ENCODE measurements at regions not wholly inside any gene's neighbourhood (a gene's known extent, or its start where the extent isn't known, plus 50 kb on each side); places are given as distances from the start of the nearest gene placed in this dataset.

DNA sequence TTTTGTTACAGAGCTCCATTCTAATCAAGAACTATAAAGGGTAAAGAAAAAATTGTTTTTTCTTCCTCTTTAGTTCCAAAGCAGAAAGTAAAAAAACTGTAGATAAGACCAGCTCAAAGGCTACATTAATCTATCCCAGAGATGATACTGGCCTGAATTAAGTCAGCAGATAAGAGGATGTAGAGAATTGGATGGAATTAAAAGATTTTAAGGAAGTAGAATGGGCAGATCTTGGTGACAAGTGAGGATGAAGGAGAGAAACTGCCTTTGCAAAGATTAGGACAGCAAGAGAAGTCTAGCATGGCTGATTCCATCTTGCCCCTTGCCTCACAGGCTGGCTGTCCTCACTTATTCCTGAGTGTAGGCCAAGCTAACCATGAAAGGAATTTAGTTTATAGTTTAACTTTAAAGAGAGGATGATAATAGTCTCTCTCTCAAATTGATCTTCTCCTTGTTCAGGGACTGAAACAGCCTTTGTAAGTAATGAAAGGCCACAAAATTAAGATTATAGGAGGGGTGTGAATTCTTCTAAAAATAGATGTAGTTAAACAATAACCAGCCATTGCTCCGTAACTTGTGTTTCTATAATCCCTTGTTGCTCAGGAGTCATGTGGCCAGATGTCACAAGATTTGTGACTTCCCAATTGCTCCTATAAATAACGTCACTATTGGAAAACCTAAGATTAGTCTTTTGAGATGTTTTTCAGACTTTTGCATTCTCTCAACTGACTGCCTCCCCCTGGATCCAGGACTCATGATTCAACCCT is 265.0 kb upstream of the USP24 start:
- no peak overlapping the region for H3K27ac ChIP-seq
- POLR2A ChIA-PET (ENCODE audit: unreplicated experiment) = no interaction called here
- H3K27me3 ChIP-seq (ENCODE audit: insufficient read depth, low read depth) = no peaks in the 10 kb centered on the region
- no peaks in the 10 kb centered on the region for H3K4me1 ChIP-seq (replicated peaks; ENCODE audit: insufficient read depth)
- no peaks in the 10 kb centered on the region for H4K20me1 ChIP-seq (ENCODE audit: insufficient read depth)
- intact Hi-C loops (cut with micrococcal nuclease; ENCODE audit: unreplicated experiment) = loop anchor here (10.0 kb wide), 1 partner anchor 195 kb away; no protein-coding TSS in a partner anchor
- CTCF ChIA-PET = no interaction called here
- no peak for DNase-seq
- H3K36me3 ChIP-seq (ENCODE audit: low read depth) = no peaks in the 10 kb centered on the region
- BruUV-seq (replicated peaks) = no TSS peak
- no peak overlapping the region for H3K4me2 ChIP-seq
- TF ChIP-seq, protein P1, sequence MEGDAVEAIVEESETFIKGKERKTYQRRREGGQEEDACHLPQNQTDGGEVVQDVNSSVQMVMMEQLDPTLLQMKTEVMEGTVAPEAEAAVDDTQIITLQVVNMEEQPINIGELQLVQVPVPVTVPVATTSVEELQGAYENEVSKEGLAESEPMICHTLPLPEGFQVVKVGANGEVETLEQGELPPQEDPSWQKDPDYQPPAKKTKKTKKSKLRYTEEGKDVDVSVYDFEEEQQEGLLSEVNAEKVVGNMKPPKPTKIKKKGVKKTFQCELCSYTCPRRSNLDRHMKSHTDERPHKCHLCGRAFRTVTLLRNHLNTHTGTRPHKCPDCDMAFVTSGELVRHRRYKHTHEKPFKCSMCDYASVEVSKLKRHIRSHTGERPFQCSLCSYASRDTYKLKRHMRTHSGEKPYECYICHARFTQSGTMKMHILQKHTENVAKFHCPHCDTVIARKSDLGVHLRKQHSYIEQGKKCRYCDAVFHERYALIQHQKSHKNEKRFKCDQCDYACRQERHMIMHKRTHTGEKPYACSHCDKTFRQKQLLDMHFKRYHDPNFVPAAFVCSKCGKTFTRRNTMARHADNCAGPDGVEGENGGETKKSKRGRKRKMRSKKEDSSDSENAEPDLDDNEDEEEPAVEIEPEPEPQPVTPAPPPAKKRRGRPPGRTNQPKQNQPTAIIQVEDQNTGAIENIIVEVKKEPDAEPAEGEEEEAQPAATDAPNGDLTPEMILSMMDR (conservative IDR thresholded peaks at IDR 0.05) = no peak
- TF ChIP-seq EZH2 (IDR thresholded peaks at IDR 0.05; ENCODE audit: low read depth) = no peak
- no peaks in the 10 kb centered on the region for H3F3A ChIP-seq (ENCODE audit: insufficient read depth, low read depth)
- H3K9me2 ChIP-seq (ENCODE audit: insufficient read depth) = no peaks in the 10 kb centered on the region
- H3K9me3 ChIP-seq (ENCODE audit: insufficient read depth, low read depth) = peaks cover 7% of the 10 kb centered on the region; the same call in 1 of the 2 replicates
- no peaks in the 10 kb centered on the region for H3K79me2 ChIP-seq (ENCODE audit: low read depth)
- H2AFZ ChIP-seq = no peak overlapping the region
- no peak overlapping the region for H3K4me3 ChIP-seq

DNA sequence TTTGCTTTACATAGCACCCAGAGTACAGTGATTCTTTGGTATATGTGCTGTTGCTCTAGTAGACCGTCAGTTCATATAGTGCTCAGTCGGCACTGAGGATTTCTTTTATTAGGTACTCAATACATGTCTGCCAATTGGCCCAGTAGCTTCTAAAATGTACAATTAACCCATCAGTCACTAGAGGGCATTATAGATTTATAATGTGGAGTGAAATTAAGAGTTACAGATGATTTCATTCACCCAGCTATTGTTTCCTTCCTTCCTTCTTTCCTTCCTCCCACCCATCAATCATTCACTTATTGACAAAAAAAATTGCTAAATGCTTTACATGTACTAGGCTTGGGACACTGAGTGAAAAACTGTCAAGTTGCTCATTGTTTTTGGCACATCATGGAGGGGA is 263.6 kb upstream of the USP24 start:
- no peak for TF ChIP-seq EZH2 (IDR thresholded peaks at IDR 0.05; ENCODE audit: low read depth)
- TF ChIP-seq, protein P1 (conservative IDR thresholded peaks at IDR 0.05) = peak; percentile 54

DNA sequence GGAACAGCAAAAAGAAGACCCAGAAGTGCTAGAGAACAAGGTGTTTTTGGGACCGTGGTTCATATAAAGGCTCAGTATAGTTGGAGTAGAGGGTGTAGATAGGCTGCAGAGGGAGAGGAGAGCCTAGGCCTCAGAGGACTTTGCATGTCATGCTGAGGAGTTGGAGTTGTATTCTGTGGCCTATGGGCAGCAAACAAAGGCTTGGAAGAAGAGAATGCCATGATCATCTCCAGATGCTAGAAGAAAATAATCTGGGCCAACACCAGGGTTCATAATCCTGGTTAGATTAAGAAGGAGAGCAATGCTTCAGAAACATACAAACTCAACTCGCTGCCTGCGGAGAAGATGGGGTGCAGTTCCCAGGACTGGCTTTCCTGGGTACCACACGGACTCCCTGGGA is 262.8 kb upstream of the USP24 start:
- Histone ChIP-seq H3K79me2 (ENCODE audit: low read depth) (no peaks in the 10 kb centered on the region), H3K9me2 (ENCODE audit: insufficient read depth) (no peaks in the 10 kb centered on the region), H3K4me1 (replicated peaks; ENCODE audit: insufficient read depth) (peaks cover 19% of the 10 kb centered on the region), H3K36me3 (ENCODE audit: low read depth) (no peaks in the 10 kb centered on the region), H3K27ac (no peak overlapping the region), H3K4me2 (no peak overlapping the region), H4K20me1 (ENCODE audit: insufficient read depth) (no peaks in the 10 kb centered on the region), H2AFZ (no peak overlapping the region), H3K4me3 (no peak overlapping the region), H3K27me3 (ENCODE audit: insufficient read depth, low read depth) (no peaks in the 10 kb centered on the region), H3K9me3 (ENCODE audit: insufficient read depth, low read depth) (peaks cover 11% of the 10 kb centered on the region; the same call in 1 of the 2 replicates), H3F3A (ENCODE audit: insufficient read depth, low read depth) (no peaks in the 10 kb centered on the region)
- POLR2A ChIA-PET (ENCODE audit: unreplicated experiment) = no interaction called here
- CTCF ChIA-PET = interaction anchor here (0.5 kb wide), 1 partner anchor 978 kb away, joined by 3 read pairs; no protein-coding TSS in a partner anchor
- intact Hi-C loops (cut with micrococcal nuclease; ENCODE audit: unreplicated experiment) = loop anchor here (5.0 kb wide), 1 partner anchor 1099 kb away; the partner anchor contains the start of gene PLPP3
- DNase-seq = no peak
- no peak for TF ChIP-seq EZH2 (IDR thresholded peaks at IDR 0.05; ENCODE audit: low read depth)
- TF ChIP-seq, protein P1 (conservative IDR thresholded peaks at IDR 0.05) = no peak
- no TSS peak for BruUV-seq (replicated peaks)

More for the DNA sequence above, 263.6 kb upstream of the USP24 start:
- CTCF ChIA-PET = interaction anchor here (0.5 to 1.2 kb wide), 4 partner anchors 103 to 1106 kb away, joined by 3 to 5 read pairs (median 3); no protein-coding TSS in a partner anchor
- Histone ChIP-seq H3K27me3 (ENCODE audit: insufficient read depth, low read depth) (no peaks in the 10 kb centered on the region), H3K4me2 (no peak overlapping the region), H3K9me3 (ENCODE audit: insufficient read depth, low read depth) (peaks cover 7% of the 10 kb centered on the region; the same call in 1 of the 2 replicates), H3K27ac (no peak overlapping the region), H2AFZ (no peak overlapping the region), H3K36me3 (ENCODE audit: low read depth) (no peaks in the 10 kb centered on the region), H3K4me3 (no peak overlapping the region), H3K9me2 (ENCODE audit: insufficient read depth) (no peaks in the 10 kb centered on the region), H3K4me1 (replicated peaks; ENCODE audit: insufficient read depth) (peaks cover 11% of the 10 kb centered on the region), H4K20me1 (ENCODE audit: insufficient read depth) (no peaks in the 10 kb centered on the region), H3F3A (ENCODE audit: insufficient read depth, low read depth) (no peaks in the 10 kb centered on the region), H3K79me2 (ENCODE audit: low read depth) (no peaks in the 10 kb centered on the region)
- no TSS peak for BruUV-seq (replicated peaks)
- POLR2A ChIA-PET (ENCODE audit: unreplicated experiment) = interaction anchor here (0.6 kb wide), 1 partner anchor 1039 kb away, joined by 3 read pairs; no protein-coding TSS in a partner anchor
- DNase-seq = no peak
- intact Hi-C loops (cut with micrococcal nuclease; ENCODE audit: unreplicated experiment) = loop anchor here (5.0 kb wide), 1 partner anchor 1099 kb away; the partner anchor contains the start of gene PLPP3
